GM21717 (cell line): ENCODE measurements at regions not wholly inside any gene's neighbourhood (a gene's known extent, or its start where the extent isn't known, plus 50 kb on each side); places are given as distances from the start of the nearest gene placed in this dataset.

Source experiments
- ATAC-seq: cut with Tn5 transposase; IDR thresholded peaks from one replicate; pipeline ENCODE4 v1.9.1; 2021; ENCODE audit warnings: mild to moderate bottlenecking, moderate library complexity; ENCODE audit not compliant: unreplicated experiment

DNA sequence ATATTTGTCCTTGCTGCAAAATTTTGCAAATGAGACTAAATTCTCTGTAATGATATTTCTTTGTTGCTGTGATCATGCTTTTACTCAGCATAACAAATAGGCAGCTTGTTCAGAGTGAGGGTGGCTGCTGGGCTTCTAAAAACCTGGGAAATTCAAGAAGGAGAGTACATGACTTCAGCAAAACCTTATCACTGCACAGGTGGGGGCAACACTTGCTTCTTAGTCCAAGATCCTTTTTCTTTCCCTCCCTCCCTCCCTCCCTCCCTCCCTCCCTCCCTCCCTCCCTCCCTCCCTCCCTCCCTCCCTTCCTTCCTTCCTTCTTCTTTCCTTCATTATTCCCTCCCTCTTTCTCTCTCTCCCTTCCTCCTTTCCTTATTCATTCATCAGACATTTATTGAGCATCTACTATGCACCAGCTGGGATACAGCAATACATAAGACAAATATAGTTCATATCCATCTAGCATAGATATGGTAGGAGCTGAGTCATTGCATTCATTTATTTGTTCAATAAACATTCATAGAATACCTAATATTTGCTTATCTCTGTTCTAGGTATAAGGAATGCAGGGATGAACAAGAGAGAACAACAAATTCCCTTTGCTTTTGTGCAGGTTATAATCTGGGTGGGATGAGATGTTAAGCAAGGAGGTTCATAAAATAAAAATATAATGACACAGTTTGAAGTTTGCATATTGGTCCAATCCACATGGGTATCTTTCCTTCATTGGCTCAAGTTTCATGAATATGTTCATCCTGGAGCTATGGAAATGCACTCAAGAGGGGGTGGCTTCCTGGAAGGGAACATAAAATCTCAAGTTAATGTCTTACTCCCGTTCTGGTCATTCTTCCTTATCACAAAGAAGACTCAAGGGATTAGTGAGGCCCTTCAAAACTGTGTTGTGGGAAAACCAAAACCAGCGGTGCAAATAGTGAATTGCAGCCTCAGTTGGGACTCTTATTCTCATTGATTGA, 210.7 kb downstream of the PDCD6IP start:
- ATAC-seq, result no peak

DNA sequence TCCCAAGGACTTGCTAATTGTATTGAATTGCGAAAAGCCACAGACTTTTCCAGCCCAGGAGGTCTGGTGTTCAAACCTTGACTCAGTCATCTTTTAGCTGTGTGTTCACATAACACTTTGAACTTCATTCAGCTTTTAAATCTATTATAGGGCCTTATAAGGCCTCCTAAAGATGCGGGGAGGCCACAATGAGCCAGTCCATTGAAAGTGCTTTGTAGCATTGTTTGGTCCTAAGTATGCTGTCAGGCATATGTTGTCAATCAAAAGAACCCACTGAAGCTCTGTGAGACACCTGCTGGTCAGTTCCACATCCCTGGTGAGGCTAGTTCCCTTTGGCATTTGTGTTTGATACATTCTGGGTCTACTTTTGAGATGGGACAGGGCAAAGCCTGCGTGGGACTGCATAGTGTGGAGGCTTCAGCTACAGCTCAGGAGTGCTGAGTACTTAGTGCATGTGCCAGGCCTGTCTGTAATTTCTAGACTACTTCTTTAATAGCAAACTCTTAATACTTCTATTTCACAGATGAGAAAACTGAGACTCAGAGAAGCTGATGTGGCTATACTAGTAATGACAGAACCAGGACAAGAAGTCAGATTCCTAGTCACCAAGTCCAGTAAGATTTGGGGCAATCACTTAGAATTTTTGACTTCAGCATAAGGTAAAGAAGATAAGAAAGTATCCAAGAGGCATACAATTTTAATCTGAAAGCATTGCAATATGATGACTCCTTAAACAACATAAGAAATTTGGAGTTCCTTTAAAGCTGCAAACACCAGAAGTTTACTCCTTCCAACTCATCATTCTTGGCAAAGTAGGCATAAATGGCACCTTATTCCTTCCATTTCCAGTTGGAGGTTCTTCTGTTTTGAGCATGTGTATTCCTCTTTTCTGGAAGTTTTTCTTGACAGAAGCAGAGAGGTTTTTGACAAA, 213.0 kb downstream of the PDCD6IP start:
- no peak for ATAC-seq

DNA sequence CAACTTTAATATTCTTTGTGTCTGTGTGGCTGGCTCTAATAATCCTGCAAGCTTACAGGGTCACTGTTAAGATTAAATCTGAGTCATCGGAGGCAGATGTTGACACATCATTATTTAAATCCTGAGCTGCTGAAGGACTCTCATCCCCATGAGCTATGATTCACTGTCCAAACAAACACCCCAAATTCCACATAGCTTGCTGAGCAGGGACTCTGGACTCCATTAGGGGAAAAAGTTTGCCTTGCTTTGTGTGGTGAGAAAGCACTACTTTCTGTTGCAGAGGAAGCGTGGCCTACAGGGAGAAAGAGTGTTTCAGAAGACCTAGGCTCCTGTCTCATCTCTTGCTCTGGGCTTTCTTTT, 213.7 kb downstream of the PDCD6IP start:
- no peak for ATAC-seq

DNA sequence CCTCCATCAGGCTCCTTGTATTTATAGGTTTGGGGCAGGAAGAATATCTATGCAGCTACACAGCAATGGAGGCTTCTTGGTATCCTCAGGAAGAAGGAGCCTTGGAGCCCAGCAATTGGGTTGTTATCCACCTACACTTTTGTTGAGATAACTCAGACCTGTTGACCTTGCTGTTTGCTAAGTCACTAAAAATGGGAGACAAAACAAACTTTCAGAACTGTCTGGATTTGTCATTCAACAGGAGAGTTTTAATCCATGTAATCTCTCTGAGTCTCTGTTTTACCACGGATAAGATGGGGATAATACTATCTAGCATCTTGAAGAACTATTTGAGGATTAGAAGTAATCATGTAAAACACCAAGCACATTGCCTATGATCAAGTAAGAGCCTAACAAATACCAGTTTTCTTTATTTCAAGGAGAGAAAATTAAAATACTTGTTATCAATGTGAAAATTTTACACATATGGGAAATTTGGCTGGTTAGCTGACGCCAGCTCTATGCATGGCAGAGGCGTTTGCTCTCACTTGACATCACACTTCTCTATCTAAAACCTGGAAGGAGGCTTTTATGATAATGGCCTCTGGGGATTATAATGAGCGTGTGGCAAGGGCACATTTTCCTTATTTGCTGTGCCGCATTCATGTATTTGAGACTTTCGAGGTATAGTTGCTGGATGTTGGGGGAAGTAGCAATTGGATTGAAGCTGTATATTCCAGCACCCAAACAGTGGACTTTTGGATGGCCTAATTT, 215.6 kb downstream of the PDCD6IP start:
- no peak for ATAC-seq

DNA sequence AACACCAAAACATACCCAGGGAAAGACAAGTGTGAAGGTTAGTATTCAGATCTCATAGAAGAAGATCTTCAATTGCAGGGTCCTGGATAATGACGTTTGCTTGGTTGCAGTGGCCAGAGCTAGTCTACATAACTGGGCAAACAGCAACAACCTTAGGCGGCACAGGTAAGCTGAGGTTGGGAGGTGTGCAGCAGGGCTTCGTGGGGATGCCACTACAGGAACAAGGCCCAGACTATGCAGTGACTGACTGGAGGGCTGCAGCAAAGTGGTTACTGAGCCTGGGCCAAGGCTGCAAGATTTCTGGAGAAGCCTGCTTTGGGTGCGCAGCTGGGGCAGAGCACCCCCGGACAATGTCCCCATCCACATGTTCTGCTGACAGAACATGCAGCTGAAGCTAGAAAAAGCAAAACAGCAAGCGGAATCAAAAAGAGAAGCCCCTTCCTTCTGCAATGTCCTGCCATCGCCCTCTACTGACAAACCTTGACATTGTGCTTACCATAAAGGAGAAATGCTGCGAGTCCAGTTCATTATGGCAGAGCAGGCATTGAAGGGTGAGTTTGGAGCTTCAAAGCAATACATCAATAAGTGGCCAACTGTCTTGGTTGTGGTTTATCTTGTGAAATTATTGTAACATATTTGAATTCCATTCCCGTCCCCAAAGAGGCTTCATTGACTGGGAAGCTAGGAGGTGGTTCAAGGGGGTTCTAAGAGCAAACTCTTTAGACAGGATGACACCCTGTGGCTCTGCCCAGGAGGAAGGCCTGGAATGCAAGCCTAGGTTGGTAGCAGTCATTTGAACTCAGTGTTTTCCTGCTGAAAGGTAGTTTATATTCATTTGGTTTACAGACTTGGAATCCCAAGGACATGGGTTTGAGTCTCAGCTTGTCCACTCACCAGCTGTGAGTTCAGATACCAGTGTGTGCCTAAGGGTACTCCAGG, 217.0 kb downstream of the PDCD6IP start:
- ATAC-seq, result no peak

DNA sequence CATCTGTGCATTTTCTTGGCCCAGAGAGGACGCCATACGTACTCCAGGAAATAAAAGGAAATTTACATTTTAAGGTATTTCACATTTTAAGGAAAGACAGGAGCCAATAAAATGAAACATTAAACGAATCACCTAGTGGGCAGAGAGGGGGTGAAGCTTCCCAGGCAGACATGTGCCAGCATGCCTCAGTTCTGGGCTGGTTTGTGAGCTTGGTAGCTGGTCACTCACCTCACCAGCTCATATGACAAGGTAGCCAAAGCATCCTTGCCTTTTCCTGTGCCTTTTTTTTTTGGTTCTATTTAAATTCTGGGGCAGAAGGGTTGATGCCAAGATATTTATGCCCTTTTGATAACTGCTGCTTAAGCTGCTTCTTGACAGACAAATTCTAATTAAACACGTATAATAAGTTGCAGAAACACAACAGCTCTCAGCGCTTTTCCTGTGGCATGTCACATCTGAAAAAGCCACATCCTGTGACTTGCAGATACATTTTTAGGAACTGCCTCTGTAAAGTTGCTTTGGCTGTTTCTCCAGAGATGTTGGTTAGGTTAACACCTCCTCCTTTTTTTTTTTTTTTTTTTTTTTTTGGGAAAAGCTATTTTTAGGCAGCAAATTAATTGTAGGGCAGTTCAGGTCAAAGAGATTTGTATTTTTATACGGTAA, 218.6 kb downstream of the PDCD6IP start:
- ATAC-seq, result no peak

DNA sequence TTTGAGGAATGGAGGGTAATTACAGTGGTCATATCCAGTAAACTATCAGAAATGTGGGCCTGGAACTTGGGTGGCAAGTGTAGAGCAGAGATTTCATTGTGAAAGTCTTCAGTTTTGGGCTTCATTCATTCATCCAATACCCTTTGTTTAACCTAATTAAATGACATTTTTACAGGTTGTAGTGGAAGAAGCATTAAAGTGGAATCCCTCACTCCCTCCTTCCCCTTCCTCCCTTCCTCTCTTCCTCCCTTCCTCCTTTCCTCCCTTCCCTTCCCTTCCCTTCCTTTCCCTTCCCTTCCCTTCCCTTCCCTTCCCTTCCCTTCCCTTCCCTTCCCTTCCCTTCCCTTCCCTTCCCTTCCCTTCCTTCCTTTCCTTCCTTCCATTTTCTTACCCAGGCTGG, 219.3 kb downstream of the PDCD6IP start:
- ATAC-seq, result no peak

DNA sequence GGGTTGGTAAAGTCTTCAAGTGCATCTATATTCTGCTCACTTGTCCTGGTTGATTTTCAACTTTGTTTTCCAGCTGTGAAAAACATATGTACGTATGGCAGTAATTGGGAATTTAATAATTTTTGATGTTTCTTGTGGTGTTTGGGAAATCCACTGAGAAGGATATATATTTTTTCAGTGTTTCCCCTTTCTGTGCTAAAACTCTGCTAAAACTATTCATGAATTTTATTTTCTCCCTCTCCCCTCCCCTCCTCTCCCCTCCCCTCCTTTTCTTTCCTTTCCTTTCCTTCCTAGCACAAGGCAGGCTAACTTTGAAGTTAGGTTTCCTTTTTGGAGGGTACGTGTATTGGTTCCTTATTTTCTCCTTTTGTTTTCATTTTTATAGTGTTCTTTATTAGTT, 220.7 kb downstream of the PDCD6IP start:
- ATAC-seq, result no peak

DNA sequence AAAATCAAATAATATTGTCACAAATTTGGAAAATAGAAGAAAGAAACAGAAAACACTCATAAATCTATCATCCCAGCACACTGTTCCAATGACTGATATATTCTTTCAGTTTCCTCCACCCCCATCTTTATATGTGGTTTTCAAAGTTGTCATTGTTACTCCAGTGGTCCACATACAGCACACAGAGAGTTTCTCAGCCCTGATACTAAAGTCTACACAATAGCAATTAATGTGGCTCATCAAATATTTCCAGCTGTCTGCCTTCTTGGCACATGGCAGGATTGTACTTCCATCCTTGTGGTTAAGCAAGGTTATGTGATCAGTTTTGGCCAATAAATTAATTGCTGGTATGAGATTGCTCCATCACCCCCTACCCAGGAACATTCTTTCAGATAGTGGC, 221.7 kb downstream of the PDCD6IP start:
- ATAC-seq, result no peak

DNA sequence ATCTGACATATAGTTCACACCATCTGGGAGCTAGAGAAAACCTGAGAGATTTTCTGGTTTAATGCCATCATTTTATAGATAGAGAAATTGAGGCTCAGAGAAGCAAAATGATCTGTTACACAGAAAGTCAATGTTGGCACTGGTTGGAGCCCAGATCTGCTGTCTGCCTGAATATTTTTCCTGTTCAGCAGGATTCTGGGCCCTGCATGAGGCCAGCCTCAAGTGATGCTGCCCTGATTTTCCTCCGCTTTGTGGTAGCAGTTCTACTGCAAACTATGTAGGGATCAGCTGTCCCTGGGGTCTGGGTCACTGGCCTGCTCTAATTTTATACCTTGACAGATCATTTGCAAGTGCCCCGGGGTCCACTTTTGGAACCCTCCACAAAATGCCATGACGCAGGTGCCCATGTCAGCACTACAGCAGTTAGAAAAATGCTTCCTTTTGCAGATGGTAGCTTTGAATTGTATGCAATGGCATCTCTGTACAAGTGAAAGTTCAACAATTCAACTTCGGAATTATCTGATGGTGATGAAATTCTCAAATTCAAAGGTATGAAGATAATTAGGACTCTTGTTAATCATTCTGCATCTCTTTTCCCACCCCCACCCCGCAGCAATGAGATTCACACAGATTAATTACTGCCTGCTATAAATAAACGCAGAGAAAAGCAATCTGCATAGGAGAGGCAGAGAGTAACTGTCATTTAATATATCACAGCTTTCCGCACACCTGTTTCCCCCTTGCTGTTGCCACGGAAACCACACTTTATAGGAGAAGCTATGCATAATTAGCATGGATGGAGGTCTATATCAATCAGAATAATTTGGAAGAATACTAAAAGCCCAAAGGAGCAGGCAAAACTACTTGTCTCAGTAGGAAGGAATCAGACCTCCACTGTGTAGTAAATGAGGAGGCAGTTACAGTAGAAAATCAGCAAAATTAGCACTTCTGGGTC, 222.6 kb downstream of the PDCD6IP start:
- no peak for ATAC-seq

DNA sequence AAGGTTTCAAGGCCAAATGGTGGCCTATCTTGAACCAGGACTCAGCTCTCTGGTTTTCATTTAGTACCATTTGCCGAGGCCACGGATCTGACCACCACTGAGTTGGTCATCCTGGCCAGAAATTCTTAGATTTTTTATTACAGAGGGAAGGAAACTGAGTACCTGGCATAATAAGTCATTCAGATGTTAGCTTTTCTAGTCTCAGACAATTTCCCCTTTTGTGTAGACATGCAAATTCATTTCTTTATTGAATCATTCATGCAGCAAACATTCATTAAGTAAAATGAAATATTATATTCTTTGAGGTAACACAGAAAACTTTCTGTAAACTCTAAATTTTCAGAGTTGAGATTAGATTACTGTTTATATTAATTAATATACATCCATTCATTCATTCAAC, 223.7 kb downstream of the PDCD6IP start:
- no peak for ATAC-seq

DNA sequence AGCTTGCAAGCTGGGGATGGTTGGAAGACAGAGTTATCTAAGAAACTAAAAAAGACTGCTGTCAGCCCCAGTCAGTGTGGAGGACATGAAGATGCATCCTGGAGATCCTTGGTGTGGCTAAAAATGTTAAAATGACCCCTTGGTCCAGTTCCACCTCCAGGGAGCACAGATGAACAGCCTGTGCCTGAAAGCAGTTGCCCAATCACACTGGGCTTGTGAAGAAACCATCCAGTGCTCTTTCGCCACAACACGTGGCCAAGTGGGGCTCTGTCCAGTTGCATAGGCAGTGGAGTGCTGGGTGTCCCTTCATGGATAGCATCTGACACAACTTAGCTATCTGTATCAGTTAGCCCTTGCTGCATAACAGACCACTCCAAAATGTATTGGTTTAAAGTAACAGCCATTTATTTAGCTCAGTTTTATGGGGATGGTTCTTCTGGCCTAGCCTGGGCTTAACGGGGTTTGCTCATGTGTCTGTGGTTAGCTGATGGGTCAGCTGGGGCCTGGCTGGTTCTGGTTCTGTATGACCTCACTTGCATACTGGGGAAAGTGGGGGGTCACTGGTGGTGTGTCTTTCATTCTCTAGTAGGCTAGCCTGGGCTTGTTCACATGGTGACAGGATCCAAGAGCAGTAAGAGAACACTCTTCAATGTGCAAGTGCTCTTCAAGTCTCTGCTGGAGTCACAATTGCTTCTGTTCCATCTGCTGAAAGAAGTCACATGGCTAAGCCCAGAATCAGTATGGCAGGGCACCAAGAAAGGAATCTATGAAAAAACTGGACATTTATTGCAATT, 226.2 kb downstream of the PDCD6IP start:
- no peak for ATAC-seq

DNA sequence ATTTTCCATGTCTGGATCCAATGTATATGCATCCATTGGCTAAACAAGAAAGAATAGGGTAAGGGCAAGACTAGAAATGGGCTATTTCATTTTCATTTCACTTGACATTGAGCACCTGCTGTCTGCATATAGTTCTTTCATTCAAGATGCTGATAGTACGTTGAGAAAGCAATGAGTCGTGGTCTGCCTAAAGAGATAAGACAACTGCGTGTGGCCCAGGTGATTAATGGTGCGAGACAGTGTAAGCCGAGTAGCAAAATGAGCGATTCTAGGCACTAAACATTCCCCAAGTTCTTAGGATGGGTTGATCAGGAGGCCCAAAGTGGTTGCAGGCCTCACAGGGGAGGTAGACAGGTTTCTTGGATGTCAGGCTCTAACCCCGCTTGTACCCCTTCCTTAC, 235.4 kb downstream of the PDCD6IP start:
- no peak for ATAC-seq

DNA sequence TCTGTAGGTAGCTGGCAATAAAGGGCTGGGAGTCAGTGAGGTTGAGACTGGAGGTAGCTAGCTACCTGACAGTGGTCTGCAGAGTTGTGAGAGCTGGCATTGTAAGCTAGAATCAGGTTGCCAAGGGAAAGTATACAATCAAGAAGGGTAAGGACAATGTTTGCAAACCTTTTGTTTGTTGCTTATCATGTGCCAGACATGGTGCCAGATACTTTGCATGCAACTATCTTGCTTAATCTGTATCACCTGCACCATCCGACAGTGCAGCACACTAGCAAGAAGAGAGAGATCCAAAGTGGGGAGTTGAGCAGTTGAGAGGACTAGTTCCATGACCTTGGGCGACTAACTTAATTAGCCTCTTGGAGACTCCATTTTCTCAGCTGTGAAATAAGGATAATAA, 236.4 kb downstream of the PDCD6IP start:
- no peak for ATAC-seq

DNA sequence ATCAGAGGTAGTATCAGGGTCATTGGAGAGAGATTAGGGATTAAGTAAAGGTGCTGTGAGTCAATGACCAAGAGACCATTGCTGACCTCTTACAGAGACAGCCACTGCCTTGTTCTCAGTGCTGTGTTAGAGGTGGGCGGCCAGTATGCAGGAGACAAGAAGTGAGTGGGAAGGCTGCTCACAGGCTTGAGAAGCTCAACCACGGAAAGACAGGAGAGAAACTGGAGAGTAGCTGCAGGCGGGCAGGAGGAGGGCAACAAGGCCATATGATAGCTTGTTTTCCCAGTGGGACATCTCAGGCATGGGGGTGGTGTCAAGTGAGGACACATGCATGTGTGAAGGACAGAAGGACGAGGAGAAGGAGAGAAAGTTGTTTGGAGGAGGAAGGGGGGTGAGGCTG, 237.3 kb downstream of the PDCD6IP start:
- no peak for ATAC-seq

DNA sequence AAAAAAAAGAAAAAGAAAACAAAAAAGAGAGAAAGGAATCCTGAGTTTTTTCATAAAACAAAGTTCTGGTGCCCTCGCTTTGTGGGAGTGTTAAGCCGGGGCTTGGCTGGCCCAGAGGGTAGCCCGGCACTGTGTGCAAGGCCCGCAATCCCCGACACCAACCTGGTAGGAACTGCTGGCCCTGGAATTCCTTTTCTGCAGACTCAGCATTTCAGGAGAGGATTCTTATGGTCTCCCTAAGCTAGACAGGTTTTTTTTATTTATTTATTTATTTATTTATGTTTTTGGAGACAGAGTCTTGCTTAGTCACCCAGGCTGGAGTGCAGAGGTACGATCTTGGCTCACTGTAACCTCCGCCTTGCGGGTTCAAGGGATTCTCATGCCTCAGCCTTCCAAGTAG, 238.8 kb downstream of the PDCD6IP start:
- no peak for ATAC-seq

DNA sequence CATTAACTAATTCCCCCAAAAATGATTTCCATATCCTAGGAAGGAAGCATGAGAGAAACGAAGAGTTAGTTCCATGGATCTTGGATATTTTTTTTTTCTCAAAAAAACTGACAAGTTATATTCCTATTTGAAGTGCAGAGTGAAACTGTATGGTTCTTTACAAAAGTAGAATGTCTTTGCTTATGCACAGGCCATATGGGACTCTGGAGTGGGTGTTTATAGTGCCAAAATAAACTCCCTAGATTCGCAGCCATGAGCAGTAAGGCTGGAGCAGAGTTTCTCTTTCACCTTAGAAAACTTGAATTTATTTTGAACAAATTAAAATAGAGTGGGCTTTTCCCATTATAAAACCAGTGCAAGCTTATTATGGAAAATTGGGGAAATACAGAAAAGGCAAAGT, 239.7 kb downstream of the PDCD6IP start:
- ATAC-seq, result no peak

DNA sequence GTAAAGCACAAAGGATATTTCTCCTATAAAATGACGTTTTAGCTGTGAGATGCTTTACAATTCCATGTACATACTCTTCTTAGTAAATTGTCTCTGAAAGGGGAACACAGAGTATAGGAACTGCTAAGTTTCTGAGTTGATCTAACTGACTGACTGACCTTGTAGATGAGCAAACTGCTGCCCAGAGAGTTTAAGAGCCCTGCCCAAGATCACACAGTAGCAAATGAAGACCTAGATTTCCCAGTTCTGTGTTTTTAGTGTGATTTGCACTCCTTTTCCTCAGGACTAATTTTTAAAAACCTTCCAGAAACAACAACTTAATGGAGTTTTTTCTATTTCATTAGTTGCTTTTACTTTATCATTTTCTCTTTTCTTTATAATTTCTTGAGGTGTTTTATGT, 247.7 kb downstream of the PDCD6IP start:
- no peak for ATAC-seq
